ENCODE measurements at regions not wholly inside any gene's neighbourhood (a gene's known extent, or its start where the extent isn't known, plus 50 kb on each side); places are given as distances from the start of the nearest gene placed in this dataset.

DNA sequence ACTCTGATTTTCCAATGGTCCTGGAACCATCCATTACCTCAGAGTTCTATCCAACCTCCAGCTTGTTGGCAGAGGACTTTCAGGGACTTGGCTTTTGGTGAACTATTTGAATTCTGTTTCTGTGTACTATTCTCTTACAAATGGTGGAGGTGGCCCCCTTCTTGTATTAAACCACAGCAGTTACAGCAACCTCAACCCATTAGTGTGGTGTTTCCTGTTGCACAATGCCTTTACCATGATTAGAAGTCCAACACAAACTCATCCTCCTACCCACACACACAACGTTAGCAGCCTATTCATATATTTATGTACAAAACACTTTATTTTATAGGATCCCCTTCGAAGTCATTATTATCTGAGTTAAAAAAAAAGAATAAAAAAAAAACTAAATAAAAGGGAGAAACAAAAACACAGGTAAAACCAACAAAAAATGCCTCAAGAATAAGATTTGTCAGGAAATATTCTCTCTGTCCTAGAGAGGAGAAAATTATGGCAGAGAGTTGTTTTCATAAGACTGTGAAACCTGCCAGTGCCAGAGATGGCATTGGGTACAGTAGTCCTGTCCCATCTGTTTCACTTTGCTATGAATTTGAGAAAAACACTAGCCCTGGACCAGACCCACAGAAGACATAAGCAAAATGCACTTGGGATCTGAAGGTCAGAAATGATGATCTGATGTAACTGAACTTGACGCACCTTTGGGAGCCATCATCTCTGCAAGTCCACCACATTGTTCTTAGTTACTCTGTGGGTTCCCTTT, 1896.0 kb upstream of the PIK3C3 start:
- TF ChIP-seq, protein P1, sequence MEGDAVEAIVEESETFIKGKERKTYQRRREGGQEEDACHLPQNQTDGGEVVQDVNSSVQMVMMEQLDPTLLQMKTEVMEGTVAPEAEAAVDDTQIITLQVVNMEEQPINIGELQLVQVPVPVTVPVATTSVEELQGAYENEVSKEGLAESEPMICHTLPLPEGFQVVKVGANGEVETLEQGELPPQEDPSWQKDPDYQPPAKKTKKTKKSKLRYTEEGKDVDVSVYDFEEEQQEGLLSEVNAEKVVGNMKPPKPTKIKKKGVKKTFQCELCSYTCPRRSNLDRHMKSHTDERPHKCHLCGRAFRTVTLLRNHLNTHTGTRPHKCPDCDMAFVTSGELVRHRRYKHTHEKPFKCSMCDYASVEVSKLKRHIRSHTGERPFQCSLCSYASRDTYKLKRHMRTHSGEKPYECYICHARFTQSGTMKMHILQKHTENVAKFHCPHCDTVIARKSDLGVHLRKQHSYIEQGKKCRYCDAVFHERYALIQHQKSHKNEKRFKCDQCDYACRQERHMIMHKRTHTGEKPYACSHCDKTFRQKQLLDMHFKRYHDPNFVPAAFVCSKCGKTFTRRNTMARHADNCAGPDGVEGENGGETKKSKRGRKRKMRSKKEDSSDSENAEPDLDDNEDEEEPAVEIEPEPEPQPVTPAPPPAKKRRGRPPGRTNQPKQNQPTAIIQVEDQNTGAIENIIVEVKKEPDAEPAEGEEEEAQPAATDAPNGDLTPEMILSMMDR (IDR thresholded peaks at IDR 0.05), result no peak
- no peak for TF ChIP-seq POLR2A (IDR thresholded peaks at IDR 0.05)

Measured in testis (tissue), 2 donors.